NCI-H146 treated with DMSO at 0.1 percent for 48 hours (cell line): ENCODE measurements at regions not wholly inside any gene's neighbourhood (a gene's known extent, or its start where the extent isn't known, plus 50 kb on each side); places are given as distances from the start of the nearest gene placed in this dataset.

ENCODE experiments used
- DNase-seq: peaks from one replicate; lab custom pipeline; 2025; ENCODE audit not compliant: unreplicated experiment; lab: John Stamatoyannopoulos, UW

- no peak for DNase-seq
These were observed 189.8 kb downstream of the ELAVL2 start for GRCh38 chr9:23636199-23636598.

- no peak for DNase-seq
These were observed 188.0 kb downstream of the ELAVL2 start for GRCh38 chr9:23638011-23638410.

- no peak for DNase-seq
These were observed 187.1 kb downstream of the ELAVL2 start for GRCh38 chr9:23638837-23639426.
